Activated CD4-positive, alpha-beta T cell treated with anti-CD3 and anti-CD28 coated beads for 48 hours (primary cell): ENCODE measurements at regions not wholly inside any gene's neighbourhood (a gene's known extent, or its start where the extent isn't known, plus 50 kb on each side); places are given as distances from the start of the nearest gene placed in this dataset.
"Not testable (repeated sequence)": the region's sequence is repeated elsewhere in the genome, so short reads cannot be mapped to it uniquely, and the experiment has no call there.

Experiments used
- DNase-seq: peaks from one replicate; pipeline ENCODE4 v3.0.0-alpha.2; 2020

DNA sequence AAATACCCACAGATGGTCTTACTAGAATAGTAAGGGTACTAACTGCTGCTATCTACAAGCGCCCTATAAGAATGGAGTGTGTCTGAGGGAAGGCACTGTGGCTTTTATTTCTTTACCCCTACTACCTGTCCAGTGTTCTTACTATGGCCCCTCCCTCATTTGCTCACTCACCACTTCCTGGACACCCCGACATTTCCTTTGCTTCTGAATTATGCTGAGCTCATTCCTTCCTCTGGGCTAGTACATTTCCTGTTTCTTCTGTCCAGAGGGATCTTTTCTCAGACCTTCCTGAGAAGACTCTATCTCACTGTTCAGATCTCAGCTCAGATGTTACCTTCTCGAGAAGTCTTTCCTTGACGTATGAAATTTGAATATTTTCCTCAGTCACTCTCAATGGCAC is 192.1 kb upstream of the DAB1 start:
- no peak for DNase-seq

DNA sequence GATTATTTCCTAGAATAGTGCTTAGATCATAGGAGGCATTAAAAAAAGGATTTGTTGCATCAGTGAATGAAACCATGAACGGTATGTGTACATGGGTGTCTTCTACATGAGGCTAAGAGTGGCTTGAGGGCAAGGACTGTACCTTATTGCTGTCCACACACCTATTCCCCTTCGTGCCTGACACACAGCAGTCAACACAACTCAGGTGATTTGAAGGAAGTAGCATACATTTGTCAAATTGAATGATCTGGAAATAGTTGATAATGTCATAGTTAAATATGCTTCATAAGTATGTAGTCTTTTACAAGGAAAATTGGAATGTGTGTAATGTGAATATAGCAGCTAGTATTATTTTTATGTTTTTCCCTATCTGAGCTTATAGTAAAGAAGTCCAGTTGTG is 189.0 kb upstream of the DAB1 start:
- no peak for DNase-seq

DNA sequence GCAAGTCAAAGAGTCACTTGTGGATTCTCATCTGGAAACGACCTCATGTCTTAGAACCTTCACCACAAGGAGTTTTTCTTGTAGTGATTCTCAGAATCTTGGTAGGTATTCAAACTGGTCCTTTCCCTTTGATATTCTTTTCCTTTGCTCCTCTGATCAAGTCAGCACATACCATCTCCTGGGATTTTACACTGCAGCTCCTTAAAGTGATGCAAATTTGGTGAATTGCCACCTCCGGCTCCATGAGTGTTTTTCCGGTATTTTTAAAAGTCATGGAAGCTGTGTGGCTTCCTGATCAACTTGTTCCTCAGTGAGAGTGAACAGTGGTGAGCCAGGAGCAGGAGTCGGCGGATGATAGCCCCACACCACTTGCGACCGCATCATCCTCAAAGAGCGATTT is 182.1 kb upstream of the DAB1 start:
- DNase-seq = no peak

DNA sequence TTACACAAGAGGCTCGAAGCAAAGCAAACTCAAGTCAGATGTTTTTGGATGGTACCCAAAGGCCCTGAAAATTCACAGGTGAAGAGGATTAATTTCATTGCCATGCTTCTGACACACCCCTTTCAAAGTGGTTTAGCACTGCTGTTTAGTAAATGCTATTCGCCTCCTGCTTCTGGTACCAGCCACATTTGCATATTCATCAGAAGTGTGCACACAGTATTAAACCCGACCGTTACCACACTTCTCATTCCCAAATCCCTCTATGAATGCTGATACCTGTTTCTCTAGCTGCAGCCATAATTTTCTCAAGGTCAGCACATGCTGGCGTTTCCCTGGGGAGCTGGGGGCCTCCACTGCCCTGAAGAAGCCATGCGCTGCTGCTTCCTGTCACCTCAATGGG is 179.8 kb upstream of the DAB1 start:
- no peak for DNase-seq

DNA sequence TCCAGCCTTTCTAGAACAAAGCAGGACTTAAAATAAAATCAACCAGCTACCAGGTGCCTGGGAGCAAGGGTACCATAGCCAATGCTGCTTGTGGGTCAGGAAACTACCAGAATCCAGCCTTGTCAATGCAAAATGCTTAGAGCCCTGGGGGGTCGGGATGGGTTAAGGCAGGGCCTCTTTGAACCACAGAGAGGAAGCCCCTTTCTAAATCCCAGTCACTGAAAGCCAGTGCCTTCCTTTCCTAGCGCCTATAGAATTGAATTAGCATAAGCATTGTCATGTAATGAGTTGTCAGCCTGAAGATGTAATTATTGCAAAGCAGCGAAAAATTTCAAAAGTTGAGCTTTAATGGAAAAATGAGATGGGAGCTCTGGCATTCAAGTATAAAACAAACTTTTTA is 176.6 kb upstream of the DAB1 start:
- DNase-seq = no peak

DNA sequence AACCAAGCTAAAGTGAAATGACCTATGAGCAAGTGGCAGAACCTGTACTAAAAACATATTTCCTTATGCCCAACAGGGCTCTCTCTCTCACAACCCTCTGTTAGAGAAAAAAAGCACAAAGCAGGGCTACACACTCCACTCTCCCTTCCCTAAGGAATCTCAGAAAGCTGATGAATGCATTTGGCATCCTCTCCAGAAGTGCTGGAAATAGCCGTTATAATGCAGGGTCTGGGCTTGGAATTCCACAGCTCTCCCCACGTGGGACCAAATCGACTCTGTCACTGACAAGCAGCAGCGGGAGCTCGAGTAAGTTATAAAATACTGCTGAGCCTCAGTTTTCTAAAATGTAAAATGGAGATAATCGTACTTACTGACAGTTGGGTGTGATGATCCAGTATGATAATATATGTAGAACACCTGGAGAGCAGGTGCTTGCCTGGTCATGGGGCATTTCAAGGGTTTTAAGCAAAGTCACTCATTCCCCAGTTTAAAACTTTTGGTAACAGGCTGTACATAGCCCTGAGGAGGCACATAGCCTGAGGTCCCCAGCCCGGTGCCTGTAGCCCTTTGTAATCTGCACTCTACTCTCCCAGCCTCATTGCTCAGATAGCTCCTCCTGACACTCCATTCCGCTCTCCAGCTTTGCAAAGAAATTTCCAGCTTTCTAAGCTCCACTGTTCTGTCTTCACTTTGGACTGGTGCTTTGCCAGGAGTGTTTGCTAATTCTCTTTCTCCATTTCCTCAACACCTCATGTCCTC is 175.6 kb upstream of the DAB1 start:
- no peak for DNase-seq

DNA sequence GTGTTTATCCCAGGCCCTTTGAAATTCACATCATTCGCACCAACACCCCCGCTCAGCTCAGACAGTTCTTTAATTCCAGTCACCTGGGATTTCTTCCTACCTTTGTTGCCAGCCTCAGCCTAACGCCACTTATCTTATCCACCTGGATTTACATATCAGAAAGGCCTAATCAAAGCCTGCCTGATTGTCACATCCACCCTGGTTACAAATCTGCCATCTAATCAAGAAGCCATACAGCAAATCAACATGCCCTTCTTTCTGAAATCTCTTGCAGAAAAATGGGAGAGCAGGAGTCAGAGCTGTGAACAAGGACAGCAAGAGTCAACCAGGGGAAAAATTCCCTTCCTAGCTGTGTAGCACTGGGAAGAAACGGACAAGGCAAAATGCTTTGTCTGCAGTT is 173.2 kb upstream of the DAB1 start:
- DNase-seq = no peak

DNA sequence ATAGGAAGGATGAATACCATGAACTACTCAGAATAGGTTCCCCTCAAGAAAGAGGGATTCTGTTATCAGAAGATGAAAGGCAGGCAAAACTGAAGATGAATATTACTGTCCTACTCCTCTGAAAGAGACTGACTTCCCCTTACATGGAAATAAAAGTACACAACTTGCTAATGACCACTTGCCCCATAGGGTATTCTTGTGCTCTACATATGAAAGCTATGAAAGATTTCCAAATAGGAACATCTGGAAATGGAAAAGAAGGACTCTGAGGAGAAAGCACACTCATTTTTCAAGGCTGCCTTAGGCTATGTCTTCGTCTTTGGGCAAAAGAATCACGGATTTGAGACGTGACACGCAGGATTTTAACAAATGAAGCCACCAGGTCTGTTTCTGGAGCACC is 170.1 kb upstream of the DAB1 start:
- DNase-seq = no peak

DNA sequence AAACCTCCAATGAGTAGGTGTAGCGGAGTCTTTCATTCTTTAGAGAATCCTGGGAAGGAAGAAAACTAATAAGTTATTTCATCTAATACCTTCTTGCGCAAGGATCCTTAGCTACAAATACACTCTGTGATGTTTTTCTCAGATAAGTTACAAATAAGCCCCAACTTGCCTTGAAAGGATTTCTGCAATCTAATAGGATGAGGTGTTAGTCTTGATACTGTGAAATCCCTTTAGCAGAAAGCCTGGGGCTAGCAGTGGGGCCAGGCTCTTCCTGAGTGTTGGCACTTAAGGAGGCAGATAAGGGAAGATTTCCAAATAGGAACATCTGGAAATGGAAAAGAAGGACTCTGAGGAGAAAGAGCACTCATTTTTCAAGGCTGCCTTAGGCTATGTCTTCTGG is 168.0 kb upstream of the DAB1 start:
- no peak for DNase-seq

DNA sequence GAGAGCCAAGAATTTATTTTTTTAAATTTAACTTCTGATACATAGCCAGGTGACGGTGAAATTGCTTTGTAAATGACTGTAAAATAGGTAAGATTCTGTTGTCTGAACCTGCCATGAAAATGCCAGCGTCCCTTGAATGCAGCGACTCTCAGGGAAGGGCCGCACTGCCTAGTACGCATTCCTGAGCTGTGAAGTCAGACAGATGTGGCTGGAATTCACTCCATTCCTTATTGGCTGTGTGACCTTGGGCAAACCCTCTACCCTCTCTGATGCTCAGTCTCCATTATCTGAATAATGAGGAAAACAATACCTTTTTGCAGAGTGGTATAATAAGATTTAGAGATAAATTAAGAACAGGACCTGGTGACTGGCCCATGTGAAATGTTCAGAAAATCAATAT is 167.1 kb upstream of the DAB1 start:
- no peak for DNase-seq

DNA sequence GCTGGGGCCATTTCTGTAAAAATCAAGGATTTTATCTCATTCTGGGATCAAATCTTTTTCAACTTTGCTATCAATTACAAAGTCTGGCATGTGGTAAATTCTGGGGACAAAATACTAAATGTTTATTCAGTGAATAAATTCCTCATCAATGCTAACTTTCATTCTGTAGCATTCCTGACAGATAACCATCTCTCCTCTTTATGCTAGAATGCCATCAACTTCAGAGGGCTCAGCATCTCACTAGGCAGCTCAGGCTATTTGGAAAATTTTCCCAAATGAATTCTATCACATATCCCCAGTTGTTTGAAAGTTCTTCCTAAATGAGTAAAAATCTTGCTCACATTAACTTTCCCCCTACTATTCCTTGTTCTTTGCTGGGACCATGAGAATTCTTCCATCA is 163.0 kb upstream of the DAB1 start:
- DNase-seq = no peak

DNA sequence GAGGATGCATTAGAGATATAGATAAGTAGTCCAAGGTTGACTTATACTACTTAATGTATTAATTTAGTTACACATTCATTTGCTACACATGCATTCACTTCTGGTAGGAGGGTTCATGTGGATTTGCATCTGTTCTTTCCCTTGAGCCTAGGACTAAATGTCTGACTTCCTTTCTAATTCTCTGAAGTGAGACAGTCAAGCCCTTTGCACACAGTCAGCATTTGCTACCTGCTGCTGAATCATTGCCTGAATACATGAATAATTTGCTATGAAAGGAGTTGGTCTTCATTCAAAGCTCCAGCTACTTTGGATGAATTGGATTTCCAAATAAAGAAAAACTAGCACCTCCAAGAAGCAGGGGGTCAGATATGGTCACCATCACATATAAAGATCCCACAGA is 154.8 kb upstream of the DAB1 start:
- no peak for DNase-seq

DNA sequence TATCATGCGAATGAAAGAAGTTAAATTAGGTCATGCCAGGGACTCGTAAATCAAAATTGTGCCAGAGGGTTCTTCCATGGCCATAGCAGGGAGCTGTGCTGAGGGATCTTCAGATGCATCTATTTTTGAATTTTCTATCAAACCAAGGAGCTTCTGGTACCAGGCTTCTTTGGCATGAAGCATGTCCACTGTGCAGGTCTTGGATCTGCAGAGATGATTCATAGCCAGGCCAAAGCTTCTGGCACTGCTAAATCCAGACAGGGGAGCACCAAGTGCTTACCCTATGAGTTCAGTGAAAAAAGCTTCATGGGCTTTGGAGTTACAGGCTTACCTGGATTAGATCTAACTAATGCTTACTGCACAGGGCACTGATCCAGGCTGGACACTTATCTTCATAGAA is 154.2 kb upstream of the DAB1 start:
- no peak for DNase-seq

DNA sequence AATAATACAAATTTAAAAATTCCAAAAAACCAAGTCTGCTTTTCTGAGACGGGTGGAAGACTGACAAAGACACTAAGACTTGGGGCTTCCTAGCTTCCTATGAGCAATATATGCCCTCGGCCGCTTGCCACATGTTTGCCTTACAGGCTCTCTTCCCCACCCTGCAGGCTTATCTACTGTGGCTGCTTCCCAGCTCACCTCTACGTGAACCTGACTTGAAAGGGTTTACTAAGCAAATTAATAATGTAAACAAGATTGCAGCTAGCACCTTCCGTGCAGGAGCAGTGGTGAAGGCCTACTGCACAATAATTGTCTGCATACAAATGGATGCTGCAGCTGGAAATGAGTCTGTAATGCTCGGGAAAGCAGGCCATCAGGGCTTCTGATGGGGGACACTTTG is 152.9 kb upstream of the DAB1 start:
- DNase-seq = no peak

DNA sequence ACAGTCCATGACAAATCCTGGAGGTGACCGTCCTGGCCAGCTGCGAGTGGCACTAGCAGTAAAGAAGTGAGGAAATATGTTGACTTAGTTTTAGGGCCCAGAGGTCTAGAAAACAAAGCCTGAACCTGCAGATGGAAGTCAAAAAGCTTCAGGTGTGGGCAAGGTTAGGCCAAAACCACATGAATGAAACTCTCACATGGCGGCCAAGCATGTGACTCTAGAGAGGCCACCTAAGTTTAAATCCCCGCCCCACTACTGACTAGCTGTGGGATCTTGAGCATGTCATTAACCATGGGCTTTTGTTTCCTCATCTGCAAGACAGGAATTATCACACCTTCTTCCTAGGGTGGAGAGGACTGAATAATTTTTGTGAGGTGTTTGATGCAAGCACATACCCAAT is 148.2 kb upstream of the DAB1 start:
- no peak for DNase-seq

DNA sequence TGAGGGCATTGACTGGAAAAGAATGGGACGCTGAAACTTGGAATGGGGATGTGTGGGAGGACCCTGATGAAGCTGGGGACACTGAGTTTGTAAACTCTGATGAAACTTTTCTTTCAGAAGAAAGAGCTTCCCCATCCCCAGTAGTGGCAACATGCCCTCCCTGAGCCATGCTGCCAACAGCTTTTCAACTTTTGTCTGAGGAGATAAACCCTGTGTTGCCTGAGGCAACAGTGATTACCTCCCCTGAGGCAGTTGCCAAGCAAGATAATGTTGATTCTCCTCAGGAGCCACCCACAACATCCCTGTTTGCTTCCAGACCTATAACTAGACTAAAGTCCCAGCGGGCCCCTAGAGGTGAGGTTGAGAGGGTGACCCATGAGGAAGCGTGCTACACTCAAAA is 134.2 kb upstream of the DAB1 start:
- DNase-seq = not testable (repeated sequence)

DNA sequence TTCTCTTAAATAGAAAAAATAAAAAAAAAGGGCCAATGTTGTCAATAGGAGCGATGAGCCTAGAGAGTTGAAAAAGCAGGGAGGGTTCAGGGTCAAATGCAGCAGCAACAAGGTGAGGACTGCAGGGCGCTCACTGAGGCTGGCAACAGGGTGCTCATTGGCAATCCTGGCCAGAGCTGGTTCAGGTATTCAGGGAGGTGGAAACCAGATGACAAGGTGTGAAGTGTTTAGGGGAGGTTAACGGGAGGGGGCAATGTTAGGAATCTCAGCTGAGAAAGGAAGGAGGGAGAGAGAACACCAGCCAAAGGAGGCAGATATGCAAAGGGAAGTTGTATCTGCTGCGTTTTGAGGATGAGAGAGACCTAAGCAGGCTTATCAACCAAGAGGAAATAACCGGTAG is 129.8 kb upstream of the DAB1 start:
- DNase-seq = no peak

DNA sequence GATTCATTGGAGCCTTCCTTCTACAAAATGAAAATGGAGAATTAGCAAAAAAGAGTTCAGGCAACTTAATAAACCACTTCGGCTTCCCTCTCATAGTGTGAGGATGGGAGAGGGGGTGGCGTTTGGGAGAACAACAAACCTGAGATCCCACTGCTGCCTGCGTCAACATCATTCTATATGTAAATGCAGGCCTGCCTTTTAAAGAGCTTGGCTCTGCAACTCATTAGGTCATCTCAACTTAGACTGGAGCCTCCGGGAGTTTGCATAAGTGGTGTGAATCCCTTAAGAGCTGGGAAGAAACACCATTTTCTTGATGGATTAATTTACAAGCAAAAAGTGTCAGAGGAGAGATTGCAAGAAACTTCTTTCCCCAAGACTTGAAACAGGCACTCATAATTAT is 127.6 kb upstream of the DAB1 start:
- DNase-seq = no peak

DNA sequence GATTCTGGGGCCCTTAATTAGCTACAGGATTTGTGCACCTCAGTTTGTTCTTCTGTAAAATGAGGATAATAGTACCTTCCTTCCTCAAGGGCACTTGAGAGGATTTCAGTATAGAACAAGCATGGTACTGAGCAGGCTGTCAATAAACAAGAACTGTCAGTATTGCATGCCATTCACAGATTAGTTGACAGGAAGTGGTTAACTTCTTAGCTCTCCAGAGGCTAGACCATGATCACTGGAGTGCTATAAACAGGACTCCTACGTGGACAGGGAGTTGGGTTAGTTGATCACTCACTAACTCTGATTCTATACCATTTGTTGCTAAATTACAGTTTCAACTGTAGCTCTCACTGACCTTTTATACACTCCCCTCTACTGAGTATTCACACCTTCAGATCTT is 126.2 kb upstream of the DAB1 start:
- DNase-seq = no peak

DNA sequence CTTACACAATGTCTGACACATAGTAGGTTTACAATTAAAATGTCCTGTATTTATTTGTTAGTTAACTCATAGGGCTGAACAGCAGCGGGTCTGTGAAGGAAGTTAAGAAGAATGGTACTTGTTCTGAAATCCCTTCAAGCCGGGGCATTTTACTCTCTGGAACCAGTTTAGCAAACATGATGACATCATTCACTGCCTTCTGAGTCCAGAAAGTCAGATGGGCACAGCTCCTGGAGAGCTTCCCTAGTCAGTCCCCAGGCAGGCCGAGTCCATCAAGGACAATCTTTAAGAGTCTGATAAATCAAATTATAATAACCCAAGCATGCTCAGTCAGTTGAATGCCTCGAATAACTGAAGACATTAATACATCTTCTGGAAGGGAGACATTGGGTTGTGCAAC is 125.4 kb upstream of the DAB1 start:
- DNase-seq = no peak

DNA sequence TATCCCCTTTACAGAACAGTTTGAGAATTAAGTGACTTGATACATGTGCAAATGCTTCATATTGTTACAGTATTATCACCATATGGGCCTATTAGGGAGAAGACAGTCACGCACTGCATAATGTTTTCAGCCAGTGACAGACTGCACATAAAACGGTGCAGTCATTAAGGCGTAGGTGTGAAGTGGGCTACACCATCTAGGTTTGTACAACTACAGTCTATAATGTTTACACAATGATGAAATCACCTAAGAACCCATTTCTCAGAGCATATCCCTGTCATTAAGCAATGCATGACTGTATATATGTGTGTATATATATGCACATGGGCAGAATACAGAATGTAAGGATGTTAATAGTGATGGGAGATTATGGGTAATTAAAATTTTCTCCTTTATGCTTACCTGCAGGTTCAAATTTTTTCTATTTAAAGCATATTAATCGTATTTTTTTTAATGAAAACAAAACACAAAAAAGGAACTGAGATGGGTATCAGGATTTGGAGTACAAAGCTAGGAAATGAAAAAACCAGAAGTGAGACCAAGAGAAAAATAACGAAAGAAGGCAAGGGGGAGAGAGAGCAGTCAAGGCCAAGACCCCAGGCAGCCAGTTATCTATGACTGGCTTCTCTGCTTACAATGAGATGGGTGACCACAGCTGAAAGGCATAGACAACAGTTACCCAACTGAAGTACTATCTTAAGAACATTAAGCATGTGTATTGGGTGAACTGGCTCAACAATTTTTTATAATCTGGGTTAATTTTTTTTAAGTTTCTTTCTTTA is 122.9 kb upstream of the DAB1 start:
- DNase-seq = no peak

DNA sequence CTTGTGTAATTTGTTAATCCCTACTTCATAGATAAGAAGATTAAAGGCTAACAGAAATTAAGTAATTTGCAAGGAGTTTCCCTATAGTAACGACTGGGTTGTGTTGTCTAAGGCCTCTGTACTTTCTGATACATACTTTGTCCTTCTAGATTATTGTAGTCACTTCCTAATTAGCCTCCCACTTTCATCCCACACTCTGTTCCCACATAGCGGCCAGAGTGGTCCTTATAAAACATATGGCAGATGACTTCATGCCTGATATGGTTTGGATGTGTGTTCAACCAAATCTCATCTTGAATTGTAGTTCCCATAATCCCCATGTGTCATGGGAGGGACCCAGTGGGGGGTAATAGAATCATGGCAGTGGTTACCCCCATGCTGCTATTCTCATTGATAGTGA is 120.5 kb upstream of the DAB1 start:
- no peak for DNase-seq

DNA sequence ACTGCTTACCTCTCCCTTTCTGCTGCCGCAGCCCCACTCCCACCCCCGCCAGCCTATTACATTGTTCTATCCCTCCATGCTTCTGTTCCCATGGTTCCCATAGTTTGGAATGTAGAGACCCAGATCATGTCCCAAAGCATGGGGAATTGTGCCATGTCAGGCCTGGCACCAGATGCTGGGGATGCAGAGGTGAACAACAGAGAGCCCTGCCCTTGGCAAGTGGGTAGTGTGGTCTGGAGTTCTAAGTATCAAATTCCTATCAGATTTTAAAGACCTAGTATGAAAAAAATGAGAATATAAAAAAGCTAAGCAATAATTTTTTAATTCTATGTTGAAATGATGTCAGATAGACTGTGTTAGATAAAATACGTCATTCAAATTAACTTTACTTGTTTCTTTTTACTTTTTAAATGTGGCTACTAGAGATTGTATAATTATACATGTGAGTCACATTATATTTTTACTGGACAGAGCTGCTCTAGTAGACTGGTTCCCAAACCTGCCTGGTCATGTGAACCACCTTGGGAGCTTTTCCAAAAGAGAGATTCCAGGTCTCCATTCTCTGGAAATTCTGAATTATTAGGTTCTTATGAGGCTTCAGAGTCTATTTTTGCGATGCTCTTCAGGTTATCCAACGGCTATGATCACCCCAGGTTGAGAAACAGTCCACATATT is 113.0 kb upstream of the DAB1 start:
- no peak for DNase-seq

DNA sequence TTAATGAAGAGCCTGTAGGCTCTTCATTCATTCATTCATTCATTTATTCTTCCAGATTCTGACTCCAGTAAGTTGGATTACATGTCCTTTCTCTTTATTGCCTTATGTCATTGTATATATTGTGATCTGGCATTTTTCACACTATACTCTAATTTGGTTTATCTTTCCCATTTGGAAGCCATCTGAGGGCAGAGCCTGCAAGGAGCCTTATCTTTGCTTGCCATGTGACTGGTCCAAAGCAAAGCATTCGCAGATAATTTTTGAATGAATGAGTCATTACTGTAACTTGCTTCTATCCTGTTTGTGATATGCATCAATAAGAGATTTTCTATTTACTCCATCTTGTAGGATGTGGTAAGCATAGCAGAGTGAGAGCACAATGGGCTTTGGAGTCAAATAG is 108.4 kb upstream of the DAB1 start:
- DNase-seq = no peak
